SK-N-SH treated with all-trans-retinoic acid at 6 μM for 48 hours (cell line): ENCODE measurements at regions not wholly inside any gene's neighbourhood (a gene's known extent, or its start where the extent isn't known, plus 50 kb on each side); places are given as distances from the start of the nearest gene placed in this dataset.

Source experiments
- ATAC-seq: fragments of 200-7000 bp; cut with Tn5 transposase; 3 replicates; pipeline ENCODE4 v1.9.1; 2020; ENCODE audit warnings: mild to moderate bottlenecking, moderate library complexity
- ARNTL ChIP-seq: fragments of 450-650 bp; formaldehyde crosslinking; IDR thresholded peaks from 2 replicates; pipeline ENCODE4 v1.5.0; 2020; ENCODE audit warnings: low read depth, mild to moderate bottlenecking, moderate library complexity, borderline replicate concordance
- BACH2 ChIP-seq: fragments of 250-450 bp; sonication (Bioruptor Pico); IDR thresholded peaks from 2 replicates; pipeline ENCODE4 v1.9.0; 2021; ENCODE audit warnings: mild to moderate bottlenecking, borderline replicate concordance
- CSDC2 ChIP-seq: fragments of 250-450 bp; sonication (Bioruptor Pico); IDR thresholded peaks from 2 replicates; pipeline ENCODE4 v1.5.0; 2020; ENCODE audit warnings: mild to moderate bottlenecking, moderate library complexity
- ESRRG ChIP-seq: fragments of 250-450 bp; sonication (Bioruptor Pico); IDR thresholded peaks from 2 replicates; pipeline ENCODE4 v1.6.1; 2021; ENCODE audit warnings: mild to moderate bottlenecking
- GLIS3 ChIP-seq: fragments of 250-450 bp; sonication (Bioruptor Pico); IDR thresholded peaks from 2 replicates; pipeline ENCODE4 v1.5.0; 2020; ENCODE audit warnings: mild to moderate bottlenecking, moderate library complexity
- ISL1 ChIP-seq: fragments of 250-450 bp; sonication (Bioruptor Pico); IDR thresholded peaks from 2 replicates; pipeline ENCODE4 v2.1.2; 2022; ENCODE audit warnings: mild to moderate bottlenecking, moderate library complexity
- OSR1 ChIP-seq: fragments of 250-450 bp; sonication (Bioruptor Pico); IDR thresholded peaks from 2 replicates; pipeline ENCODE4 v1.8.0; 2022; ENCODE audit warnings: moderate library complexity, mild to moderate bottlenecking, inconsistent platforms
- PPARA ChIP-seq: fragments of 250-450 bp; sonication (Bioruptor Pico); IDR thresholded peaks from 2 replicates; pipeline ENCODE4 v1.5.0; 2020; ENCODE audit warnings: mild to moderate bottlenecking, borderline replicate concordance
- RARB ChIP-seq: fragments of 250-450 bp; sonication (Bioruptor Pico); IDR thresholded peaks from 2 replicates; pipeline ENCODE4 v1.8.0; 2021; ENCODE audit warnings: mild to moderate bottlenecking, moderate library complexity
- SNAI2 ChIP-seq: fragments of 250-450 bp; sonication (Bioruptor Pico); IDR thresholded peaks from 2 replicates; pipeline ENCODE4 v1.5.0; 2020; ENCODE audit warnings: mild to moderate bottlenecking, moderate library complexity
- TCF4 ChIP-seq: fragments of 250-450 bp; sonication (Bioruptor Pico); IDR thresholded peaks from 2 replicates; pipeline ENCODE4 v1.8.0; 2021; ENCODE audit warnings: mild to moderate bottlenecking, moderate library complexity, borderline replicate concordance
- TOX ChIP-seq: fragments of 250-450 bp; sonication (Bioruptor Pico); IDR thresholded peaks from 2 replicates; pipeline ENCODE4 v1.8.0; 2021; ENCODE audit warnings: mild to moderate bottlenecking, moderate library complexity, borderline replicate concordance
- ZC3H10 ChIP-seq: fragments of 250-450 bp; sonication (Bioruptor Pico); IDR thresholded peaks from 2 replicates; pipeline ENCODE4 v1.5.1; 2021; ENCODE audit warnings: mild to moderate bottlenecking, moderate library complexity
- ZFP3 ChIP-seq: fragments of 250-450 bp; sonication (Bioruptor Pico); IDR thresholded peaks from 2 replicates; pipeline ENCODE4 v1.5.0; 2020; ENCODE audit warnings: mild to moderate bottlenecking, moderate library complexity
- ZNF70 ChIP-seq: fragments of 450-650 bp; formaldehyde crosslinking; IDR thresholded peaks from 2 replicates; pipeline ENCODE4 v1.5.0; 2020; ENCODE audit warnings: mild to moderate bottlenecking, moderate library complexity
- ZNF8 ChIP-seq: fragments of 450-650 bp; formaldehyde crosslinking; IDR thresholded peaks from 2 replicates; pipeline ENCODE4 v1.5.0; 2020; ENCODE audit warnings: mild to moderate bottlenecking, moderate library complexity
- TF ChIP-seq, protein P1 (sequence below): fragments of 250-450 bp; sonication (Bioruptor Pico); IDR thresholded peaks from 2 replicates; pipeline ENCODE4 v1.5.1; 2020; ENCODE audit warnings: low read depth, mild to moderate bottlenecking, moderate library complexity
- TF ChIP-seq, protein P2 (sequence below): fragments of 250-450 bp; sonication (Bioruptor Pico); IDR thresholded peaks from 2 replicates; pipeline ENCODE4 v1.8.0; 2020; ENCODE audit warnings: mild to moderate bottlenecking, moderate library complexity, borderline replicate concordance
- TF ChIP-seq, protein P3 (sequence below): fragments of 250-450 bp; sonication (Bioruptor Pico); IDR thresholded peaks from 2 replicates; pipeline ENCODE4 v1.5.0; 2020; ENCODE audit warnings: mild to moderate bottlenecking, moderate library complexity
- TF ChIP-seq, protein P4 (sequence below): fragments of 250-450 bp; sonication (Bioruptor Pico); IDR thresholded peaks from 2 replicates; pipeline ENCODE4 v1.5.1; 2021; ENCODE audit warnings: mild to moderate bottlenecking, moderate library complexity
- TF ChIP-seq, protein P5 (sequence below): fragments of 250-450 bp; sonication (Bioruptor Pico); IDR thresholded peaks from 2 replicates; pipeline ENCODE4 v1.8.0; 2021; ENCODE audit warnings: low read depth, mild to moderate bottlenecking, moderate library complexity, borderline replicate concordance

DNA sequence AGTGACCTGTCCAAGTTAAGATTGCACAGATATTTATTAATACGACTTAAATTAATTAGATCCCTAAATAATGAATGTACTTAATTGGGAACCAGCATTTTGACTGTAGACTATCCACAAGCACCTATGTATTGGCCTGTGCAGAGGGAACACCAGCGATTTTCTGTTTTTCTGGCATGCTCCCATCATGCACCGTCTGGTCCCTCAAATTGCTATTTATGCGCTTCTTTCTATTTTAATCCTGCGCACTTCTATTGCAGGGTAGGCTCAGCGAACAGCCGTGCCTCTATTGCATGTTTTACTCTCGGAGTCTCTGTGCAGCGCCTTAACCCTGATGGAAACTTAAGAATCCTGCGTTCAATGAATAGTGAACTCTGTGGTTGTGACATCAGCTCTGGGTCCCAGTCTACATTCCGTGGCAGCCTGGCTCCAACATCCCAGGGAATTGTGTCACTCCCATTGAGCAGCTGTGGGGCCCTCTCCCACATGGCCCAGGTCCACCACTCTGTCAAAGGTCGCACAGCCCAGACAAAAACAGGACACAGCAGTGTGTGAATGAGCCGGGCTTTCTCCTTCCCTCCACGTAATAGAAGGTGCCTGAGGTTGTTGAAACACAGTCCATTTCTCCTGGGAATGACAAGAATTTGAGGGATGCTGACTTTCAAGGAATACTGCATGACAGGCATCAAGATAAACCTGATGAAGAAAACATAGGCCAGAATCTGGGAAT is 239.7 kb upstream of the KLF6 start:
- ATAC-seq: no peak
- TF ChIP-seq TOX (CRISPR knock-in tag): no peak
- no peak for TF ChIP-seq PPARA (CRISPR knock-in tag)
- TF ChIP-seq RARB (CRISPR knock-in tag): no peak
- no peak for TF ChIP-seq ISL1 (CRISPR knock-in tag)
- TF ChIP-seq ZNF8 (CRISPR knock-in tag): no peak
- TF ChIP-seq BACH2 (CRISPR knock-in tag): no peak

DNA sequence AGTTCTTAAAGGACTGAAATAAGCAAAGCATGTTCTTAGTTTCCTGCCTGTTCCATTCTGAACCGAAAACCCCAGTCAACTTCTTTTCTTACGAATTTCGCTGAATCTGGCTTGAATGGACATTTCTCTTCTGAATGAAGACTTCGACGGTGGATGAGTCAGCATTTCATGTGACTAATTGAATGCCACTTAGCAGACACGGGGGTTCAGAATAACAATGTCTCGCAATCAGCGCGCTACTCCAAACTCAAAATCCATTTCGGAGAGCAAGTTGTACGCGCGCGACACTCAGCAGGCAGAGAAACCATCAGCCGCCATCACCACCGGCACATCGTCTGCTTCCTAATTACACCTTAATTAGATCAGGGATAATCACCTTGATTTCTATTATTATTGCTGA is 239.0 kb upstream of the KLF6 start:
- no peak for ATAC-seq
- TF ChIP-seq CSDC2 (CRISPR knock-in tag): no peak

DNA sequence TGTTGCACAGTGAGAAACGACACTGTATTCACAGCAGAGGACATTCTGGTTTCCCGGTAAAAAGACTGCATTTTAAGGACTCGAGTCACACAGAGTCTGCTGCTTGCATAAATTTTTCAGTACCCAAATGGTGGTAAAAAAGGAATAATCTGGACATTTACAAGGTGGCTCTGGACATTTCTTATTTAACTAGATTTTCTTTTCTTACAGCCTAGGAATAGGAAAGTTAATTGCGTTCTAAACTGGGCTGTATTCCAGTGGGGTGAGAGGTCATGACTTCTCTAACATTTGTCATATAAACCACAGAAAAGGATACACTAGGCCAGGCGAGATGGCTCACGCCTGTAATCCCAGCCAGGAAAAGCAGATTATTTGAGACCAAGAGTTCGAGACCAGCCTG is 237.5 kb upstream of the KLF6 start:
- TF ChIP-seq TOX (CRISPR knock-in tag) (no peak), BACH2 (CRISPR knock-in tag) (no peak), ARNTL (CRISPR knock-in tag) (no peak), ISL1 (CRISPR knock-in tag) (no peak), OSR1 (CRISPR knock-in tag) (no peak), TCF4 (no peak), ZFP3 (no peak)
- TF ChIP-seq, protein P1, sequence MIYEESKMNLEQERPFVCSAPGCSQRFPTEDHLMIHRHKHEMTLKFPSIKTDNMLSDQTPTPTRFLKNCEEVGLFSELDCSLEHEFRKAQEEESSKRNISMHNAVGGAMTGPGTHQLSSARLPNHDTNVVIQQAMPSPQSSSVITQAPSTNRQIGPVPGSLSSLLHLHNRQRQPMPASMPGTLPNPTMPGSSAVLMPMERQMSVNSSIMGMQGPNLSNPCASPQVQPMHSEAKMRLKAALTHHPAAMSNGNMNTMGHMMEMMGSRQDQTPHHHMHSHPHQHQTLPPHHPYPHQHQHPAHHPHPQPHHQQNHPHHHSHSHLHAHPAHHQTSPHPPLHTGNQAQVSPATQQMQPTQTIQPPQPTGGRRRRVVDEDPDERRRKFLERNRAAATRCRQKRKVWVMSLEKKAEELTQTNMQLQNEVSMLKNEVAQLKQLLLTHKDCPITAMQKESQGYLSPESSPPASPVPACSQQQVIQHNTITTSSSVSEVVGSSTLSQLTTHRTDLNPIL (CRISPR knock-in tag): no peak
- no peak for ATAC-seq

DNA sequence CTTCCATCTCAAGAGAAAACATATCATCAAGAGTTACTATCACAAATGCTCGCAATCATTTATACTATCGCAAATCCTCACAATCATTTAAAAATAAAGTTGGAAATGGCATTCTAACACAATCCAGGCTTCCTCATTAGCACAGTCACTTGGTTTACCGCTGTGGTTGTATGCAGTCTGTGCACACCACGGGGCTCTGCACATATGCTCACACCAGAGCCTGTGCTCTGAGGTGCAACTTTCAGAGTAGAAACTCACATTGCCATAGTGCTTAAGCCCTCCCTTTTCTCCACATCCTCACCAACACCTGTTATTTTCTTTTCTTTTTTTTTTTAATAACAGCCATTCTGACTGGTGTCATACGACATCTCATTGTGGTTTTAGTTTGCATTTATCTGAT is 235.6 kb upstream of the KLF6 start:
- TF ChIP-seq TCF4 (no peak), CSDC2 (CRISPR knock-in tag) (no peak), ZC3H10 (CRISPR knock-in tag) (no peak), ZNF70 (CRISPR knock-in tag) (no peak), BACH2 (CRISPR knock-in tag) (no peak), SNAI2 (CRISPR knock-in tag) (no peak), ZFP3 (no peak), RARB (CRISPR knock-in tag) (no peak), ISL1 (CRISPR knock-in tag) (no peak), ARNTL (CRISPR knock-in tag) (no peak), GLIS3 (CRISPR knock-in tag) (no peak), PPARA (CRISPR knock-in tag) (no peak), ESRRG (CRISPR knock-in tag) (no peak)
- TF ChIP-seq, protein P2, sequence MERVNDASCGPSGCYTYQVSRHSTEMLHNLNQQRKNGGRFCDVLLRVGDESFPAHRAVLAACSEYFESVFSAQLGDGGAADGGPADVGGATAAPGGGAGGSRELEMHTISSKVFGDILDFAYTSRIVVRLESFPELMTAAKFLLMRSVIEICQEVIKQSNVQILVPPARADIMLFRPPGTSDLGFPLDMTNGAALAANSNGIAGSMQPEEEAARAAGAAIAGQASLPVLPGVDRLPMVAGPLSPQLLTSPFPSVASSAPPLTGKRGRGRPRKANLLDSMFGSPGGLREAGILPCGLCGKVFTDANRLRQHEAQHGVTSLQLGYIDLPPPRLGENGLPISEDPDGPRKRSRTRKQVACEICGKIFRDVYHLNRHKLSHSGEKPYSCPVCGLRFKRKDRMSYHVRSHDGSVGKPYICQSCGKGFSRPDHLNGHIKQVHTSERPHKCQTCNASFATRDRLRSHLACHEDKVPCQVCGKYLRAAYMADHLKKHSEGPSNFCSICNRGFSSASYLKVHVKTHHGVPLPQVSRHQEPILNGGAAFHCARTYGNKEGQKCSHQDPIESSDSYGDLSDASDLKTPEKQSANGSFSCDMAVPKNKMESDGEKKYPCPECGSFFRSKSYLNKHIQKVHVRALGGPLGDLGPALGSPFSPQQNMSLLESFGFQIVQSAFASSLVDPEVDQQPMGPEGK: no peak
- TF ChIP-seq, protein P3, sequence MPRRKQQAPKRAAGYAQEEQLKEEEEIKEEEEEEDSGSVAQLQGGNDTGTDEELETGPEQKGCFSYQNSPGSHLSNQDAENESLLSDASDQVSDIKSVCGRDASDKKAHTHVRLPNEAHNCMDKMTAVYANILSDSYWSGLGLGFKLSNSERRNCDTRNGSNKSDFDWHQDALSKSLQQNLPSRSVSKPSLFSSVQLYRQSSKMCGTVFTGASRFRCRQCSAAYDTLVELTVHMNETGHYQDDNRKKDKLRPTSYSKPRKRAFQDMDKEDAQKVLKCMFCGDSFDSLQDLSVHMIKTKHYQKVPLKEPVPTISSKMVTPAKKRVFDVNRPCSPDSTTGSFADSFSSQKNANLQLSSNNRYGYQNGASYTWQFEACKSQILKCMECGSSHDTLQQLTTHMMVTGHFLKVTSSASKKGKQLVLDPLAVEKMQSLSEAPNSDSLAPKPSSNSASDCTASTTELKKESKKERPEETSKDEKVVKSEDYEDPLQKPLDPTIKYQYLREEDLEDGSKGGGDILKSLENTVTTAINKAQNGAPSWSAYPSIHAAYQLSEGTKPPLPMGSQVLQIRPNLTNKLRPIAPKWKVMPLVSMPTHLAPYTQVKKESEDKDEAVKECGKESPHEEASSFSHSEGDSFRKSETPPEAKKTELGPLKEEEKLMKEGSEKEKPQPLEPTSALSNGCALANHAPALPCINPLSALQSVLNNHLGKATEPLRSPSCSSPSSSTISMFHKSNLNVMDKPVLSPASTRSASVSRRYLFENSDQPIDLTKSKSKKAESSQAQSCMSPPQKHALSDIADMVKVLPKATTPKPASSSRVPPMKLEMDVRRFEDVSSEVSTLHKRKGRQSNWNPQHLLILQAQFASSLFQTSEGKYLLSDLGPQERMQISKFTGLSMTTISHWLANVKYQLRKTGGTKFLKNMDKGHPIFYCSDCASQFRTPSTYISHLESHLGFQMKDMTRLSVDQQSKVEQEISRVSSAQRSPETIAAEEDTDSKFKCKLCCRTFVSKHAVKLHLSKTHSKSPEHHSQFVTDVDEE (CRISPR knock-in tag): no peak
- TF ChIP-seq, protein P4, sequence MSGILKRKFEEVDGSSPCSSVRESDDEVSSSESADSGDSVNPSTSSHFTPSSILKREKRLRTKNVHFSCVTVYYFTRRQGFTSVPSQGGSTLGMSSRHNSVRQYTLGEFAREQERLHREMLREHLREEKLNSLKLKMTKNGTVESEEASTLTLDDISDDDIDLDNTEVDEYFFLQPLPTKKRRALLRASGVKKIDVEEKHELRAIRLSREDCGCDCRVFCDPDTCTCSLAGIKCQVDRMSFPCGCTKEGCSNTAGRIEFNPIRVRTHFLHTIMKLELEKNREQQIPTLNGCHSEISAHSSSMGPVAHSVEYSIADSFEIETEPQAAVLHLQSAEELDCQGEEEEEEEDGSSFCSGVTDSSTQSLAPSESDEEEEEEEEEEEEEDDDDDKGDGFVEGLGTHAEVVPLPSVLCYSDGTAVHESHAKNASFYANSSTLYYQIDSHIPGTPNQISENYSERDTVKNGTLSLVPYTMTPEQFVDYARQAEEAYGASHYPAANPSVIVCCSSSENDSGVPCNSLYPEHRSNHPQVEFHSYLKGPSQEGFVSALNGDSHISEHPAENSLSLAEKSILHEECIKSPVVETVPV (CRISPR knock-in tag): no peak
- TF ChIP-seq, protein P1 (CRISPR knock-in tag): no peak
- TF ChIP-seq, protein P5, sequence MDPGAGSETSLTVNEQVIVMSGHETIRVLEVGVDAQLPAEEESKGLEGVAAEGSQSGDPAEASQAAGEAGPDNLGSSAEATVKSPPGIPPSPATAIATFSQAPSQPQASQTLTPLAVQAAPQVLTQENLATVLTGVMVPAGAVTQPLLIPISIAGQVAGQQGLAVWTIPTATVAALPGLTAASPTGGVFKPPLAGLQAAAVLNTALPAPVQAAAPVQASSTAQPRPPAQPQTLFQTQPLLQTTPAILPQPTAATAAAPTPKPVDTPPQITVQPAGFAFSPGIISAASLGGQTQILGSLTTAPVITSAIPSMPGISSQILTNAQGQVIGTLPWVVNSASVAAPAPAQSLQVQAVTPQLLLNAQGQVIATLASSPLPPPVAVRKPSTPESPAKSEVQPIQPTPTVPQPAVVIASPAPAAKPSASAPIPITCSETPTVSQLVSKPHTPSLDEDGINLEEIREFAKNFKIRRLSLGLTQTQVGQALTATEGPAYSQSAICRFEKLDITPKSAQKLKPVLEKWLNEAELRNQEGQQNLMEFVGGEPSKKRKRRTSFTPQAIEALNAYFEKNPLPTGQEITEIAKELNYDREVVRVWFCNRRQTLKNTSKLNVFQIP (CRISPR knock-in tag): no peak
- ATAC-seq: no peak
